Ovary (tissue), 3 donors: ENCODE measurements at regions not wholly inside any gene's neighbourhood (a gene's known extent, or its start where the extent isn't known, plus 50 kb on each side); places are given as distances from the start of the nearest gene placed in this dataset.

Experiments used
- CTCF ChIP-seq, 3 donors: fragments of 450-650 bp in 2 of 3; fragments of 200-600 bp in 1 of 3; IDR thresholded peaks; one replicate each; pipeline versions ENCODE4 v1.5.1 to v1.8.0; 2016 to 2022; ENCODE audit warnings: antibody characterized with exemption in 3 of 3, mild to moderate bottlenecking in 1 of 3
- EP300 ChIP-seq: sonication (generic); formaldehyde crosslinking; IDR thresholded peaks from one replicate; pipeline ENCODE4 v1.6.1; 2017; ENCODE audit warnings: antibody characterized with exemption
- POLR2A ChIP-seq: fragments of 450-650 bp; IDR thresholded peaks from one replicate; pipeline ENCODE4 v1.6.1; 2017; ENCODE audit warnings: antibody characterized with exemption, mild to moderate bottlenecking, moderate library complexity
- donor health status: DM: no; HTN: no; CAD: no.

GRCh38 chr3:150127011-150127490, 156.4 kb upstream of the PFN2 start:
- TF ChIP-seq CTCF (IDR thresholded peaks at IDR 0.05) (no peak), POLR2A (no peak), EP300 (no peak)
